NCI-H2029 (cell line): ENCODE measurements at regions not wholly inside any gene's neighbourhood (a gene's known extent, or its start where the extent isn't known, plus 50 kb on each side); places are given as distances from the start of the nearest gene placed in this dataset.

Source experiments
- DNase-seq: peaks from one replicate; lab custom pipeline; 2025; lab: John Stamatoyannopoulos, UW

DNA sequence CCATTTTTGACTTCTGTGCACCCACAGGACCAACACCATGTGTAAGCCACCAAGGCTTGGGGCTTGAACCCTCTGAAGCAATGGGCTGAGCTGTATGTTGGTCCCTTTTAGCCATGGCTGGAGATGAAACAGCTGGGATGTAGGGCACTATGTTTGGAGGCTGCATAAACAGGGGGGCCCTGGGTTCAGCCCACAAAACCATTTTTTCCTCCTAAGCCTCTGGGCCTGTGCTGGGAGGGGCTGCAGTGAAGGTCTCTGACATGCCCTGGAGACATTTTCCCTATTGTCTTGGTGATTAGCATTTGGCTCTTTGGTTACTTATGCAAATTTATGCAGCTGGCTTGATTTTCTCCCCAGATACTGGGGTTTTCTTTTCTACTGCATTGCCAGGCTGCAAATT, 144.9 kb downstream of the ZNF326 start:
- DNase-seq = no peak

DNA sequence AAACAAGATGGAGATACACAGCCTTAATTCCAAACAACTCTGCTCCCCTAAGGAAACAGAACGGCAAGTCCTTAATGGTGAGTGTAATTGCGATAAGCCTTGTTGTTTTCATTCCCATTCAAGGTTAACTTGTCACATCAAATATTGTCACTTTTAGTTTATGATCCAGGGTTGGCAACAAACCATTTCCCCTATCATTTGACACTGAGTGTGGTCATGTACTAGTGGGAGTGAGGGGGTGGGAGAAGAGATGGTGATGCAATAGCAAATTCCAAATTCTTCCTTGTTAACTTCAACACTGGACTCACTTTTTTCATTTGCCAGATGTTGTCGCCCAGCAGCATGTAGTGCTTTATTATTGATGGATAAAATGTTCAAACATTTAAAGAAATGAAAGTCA, 140.4 kb downstream of the ZNF326 start:
- DNase-seq = peak; percentile 11

- no peak for DNase-seq
Measured at GRCh38 chr1:90134175-90134955, 139.5 kb downstream of the ZNF326 start.

GRCh38 chr1:90133133-90133532, 138.2 kb downstream of the ZNF326 start:
- peak; percentile 28 for DNase-seq

GRCh38 chr1:90132306-90132705, 137.4 kb downstream of the ZNF326 start:
- DNase-seq = no peak

- DNase-seq = no peak
Measured at GRCh38 chr1:90127288-90127953, 132.5 kb downstream of the ZNF326 start.

GRCh38 chr1:90126834-90127233, 131.9 kb downstream of the ZNF326 start:
- no peak for DNase-seq

DNA sequence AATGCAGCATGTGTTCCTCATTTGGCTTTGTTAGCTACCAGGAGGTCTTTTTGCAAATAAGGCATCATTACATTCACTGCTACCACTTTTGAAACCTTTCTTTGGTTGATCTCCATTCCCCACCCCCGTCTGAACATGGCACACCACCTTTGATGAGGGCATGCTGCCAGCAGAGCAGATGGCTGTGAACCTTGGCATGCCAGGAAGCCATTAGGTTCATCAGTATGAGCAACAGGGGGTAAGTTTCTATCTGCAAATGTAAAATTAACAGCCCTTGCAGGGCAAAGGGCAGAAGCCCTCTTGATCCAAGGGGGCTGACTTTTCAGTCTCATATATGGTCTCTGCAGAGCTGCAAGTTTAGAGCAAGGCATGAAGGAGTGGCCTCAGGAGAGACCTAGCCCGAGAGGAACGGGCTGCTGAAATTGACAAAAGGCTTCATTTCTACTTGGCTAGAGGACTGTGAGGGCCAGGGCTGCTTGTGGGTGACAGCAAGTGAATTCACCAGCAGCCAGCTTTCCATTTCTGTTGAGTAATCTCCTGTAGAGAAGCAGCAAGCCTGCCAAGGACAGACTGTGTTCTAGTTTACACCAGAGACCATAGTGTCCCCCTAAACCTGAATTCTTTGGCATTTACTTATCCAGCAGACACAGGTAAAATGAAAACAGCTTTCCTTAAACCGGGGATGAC, 127.9 kb downstream of the ZNF326 start:
- DNase-seq = no peak

DNA sequence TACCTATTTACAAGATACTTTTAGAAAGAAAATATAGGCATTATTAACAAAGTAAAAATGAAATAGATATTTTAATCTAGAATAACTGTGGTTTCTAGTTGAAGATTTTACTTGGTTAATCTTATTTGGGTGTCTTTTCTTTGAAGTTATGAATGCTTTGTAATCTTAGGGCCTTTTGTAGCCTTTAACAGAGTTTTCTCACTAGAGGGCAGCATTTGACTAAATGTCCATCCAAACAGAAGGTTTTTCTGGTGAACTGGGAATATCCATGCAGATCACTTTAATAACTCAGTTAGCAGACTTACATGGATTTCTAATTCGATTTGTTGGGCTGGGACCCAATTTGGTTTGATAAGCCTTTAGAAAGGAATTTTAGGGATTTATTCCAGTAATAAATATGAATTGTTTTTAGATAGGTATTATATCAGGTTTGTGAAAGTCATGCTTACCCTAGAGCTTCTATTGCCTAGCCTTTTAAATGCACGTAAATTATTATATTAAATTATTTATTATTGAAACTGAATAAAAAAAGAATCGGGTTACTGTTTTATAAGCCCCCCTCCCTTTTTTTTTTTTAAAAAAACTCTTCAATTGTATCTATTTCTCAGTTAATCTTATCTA, 119.7 kb downstream of the ZNF326 start:
- peak; percentile 56 for DNase-seq

DNA sequence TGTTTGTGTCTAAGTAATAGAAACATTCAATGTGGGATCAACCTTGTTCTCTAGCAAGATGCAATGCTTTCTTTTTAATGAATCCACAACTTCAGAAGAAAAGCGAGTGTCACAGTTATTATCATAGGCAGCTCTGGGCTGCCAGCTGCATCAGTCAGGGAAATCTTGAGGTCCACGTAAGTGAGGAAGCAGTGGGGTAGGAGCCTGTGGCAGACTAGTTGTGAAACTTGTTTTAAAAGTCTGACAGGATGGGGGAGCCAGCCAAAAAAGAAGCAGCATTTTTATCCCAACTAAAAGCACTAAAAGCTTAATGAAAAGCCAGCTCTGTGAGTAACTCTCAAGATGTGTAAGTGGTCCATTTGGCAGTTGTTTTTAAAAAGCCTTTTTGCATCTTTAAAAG, 113.1 kb downstream of the ZNF326 start:
- no peak for DNase-seq

DNA sequence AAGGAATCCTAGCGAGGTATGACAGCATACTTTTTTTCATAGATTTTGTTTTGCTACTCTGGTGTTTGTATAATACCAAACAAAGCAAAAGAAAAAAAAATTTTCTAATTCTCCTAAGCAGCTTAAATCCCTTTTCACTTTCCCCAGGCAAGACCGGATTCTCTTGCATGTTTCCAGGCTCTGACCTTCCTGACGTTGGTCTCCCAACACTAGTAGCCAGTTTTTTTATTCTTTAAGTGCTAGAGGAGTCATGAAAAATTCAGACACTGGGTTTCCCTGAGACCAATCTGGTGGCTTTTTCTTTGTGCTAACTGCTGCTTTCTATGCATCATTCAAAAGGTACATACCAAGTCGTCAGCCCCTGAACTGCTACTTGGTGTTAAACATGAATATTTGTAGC, 111.4 kb downstream of the ZNF326 start:
- no peak for DNase-seq

DNA sequence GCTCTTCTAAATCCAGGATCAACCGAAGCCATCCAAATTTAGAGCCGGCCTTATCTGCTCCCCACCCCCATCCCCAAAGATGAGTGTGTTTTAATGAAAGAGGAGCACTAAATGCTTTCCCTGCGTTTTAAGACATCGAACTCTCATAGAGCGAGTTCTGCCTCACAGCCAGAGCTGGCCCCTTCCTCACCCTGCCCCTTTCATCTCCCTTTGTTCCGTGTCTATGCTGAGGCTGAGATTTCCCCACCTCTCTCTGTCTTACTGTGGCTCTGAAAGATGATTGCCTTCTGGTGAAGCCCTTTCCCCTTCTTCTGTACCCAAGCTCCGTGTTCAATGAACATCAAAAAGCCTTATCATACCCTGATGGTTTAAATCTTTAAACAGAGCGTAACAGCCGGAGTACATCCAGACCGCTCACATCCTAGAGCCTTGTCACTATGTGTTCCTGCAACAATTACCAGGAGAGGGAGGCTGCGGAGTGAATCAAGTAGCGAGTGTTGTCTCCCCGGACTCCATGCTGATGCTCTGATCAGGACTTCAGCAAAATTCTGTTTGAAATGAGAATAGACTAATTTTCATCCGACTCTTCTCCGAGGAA, 110.1 kb downstream of the ZNF326 start:
- DNase-seq = no peak

- no peak for DNase-seq
Measured at GRCh38 chr1:90100566-90100965, 105.7 kb downstream of the ZNF326 start.

GRCh38 chr1:90092441-90092840, 97.5 kb downstream of the ZNF326 start:
- DNase-seq = no peak
